ENCODE measurements at regions not wholly inside any gene's neighbourhood (a gene's known extent, or its start where the extent isn't known, plus 50 kb on each side); places are given as distances from the start of the nearest gene placed in this dataset.

GRCh38 chr12:19910681-19911080, 457.7 kb upstream of the PDE3A start:
- intact Hi-C loops (cut with micrococcal nuclease; ENCODE audit: unreplicated experiment) = no loop called here
- Histone ChIP-seq H3K36me3 (ENCODE audit: insufficient read depth, low read length) (no peaks in the 10 kb centered on the region), H3K4me1 (ENCODE audit: insufficient read depth, low read length, poor library complexity, severe bottlenecking) (no peaks in the 10 kb centered on the region), H3K9me3 (ENCODE audit: low read length) (no peaks in the 10 kb centered on the region), H3K27ac (ENCODE audit: low read depth, low read length, poor library complexity, severe bottlenecking) (no peak overlapping the region), H3K79me2 (ENCODE audit: insufficient read depth, low read depth, low read length) (no peaks in the 10 kb centered on the region), H3K4me2 (ENCODE audit: low read length) (no peak overlapping the region), H3K9me2 (ENCODE audit: insufficient read depth, low read length) (no peaks in the 10 kb centered on the region), H4K20me1 (ENCODE audit: insufficient read depth, low read length) (no peaks in the 10 kb centered on the region), H2AFZ (ENCODE audit: low read length) (no peak overlapping the region), H3K4me3 (ENCODE audit: low read depth, low read length, poor library complexity, severe bottlenecking) (no peak overlapping the region)
- DNase-seq (ENCODE audit: low spot score) = no peak
- CTCF ChIA-PET (ENCODE audit: unreplicated experiment) = no interaction called here
- POLR2A ChIA-PET = no interaction called here
- no peak for TF ChIP-seq EZH2phosphoT487 (IDR thresholded peaks at IDR 0.05; ENCODE audit: borderline replicate concordance, low read depth, low read length)
- TF ChIP-seq CTCF (conservative IDR thresholded peaks at IDR 0.05; ENCODE audit: low read length) = no peak
- BruUV-seq (replicated peaks) = no TSS peak

GRCh38 chr12:19912991-19913390, 455.3 kb upstream of the PDE3A start:
- Histone ChIP-seq H3K9me3 (ENCODE audit: low read length) (no peaks in the 10 kb centered on the region), H2AFZ (ENCODE audit: low read length) (no peak overlapping the region), H3K4me2 (ENCODE audit: low read length) (no peak overlapping the region), H3K9me2 (ENCODE audit: insufficient read depth, low read length) (no peaks in the 10 kb centered on the region), H3K36me3 (ENCODE audit: insufficient read depth, low read length) (no peaks in the 10 kb centered on the region), H3K4me3 (ENCODE audit: low read depth, low read length, poor library complexity, severe bottlenecking) (no peak overlapping the region), H4K20me1 (ENCODE audit: insufficient read depth, low read length) (no peaks in the 10 kb centered on the region), H3K4me1 (ENCODE audit: insufficient read depth, low read length, poor library complexity, severe bottlenecking) (no peaks in the 10 kb centered on the region), H3K27ac (ENCODE audit: low read depth, low read length, poor library complexity, severe bottlenecking) (no peak overlapping the region), H3K79me2 (ENCODE audit: insufficient read depth, low read depth, low read length) (no peaks in the 10 kb centered on the region)
- no peak for DNase-seq (ENCODE audit: low spot score)
- no TSS peak for BruUV-seq (replicated peaks)
- intact Hi-C loops (cut with micrococcal nuclease; ENCODE audit: unreplicated experiment) = no loop called here
- TF ChIP-seq CTCF (conservative IDR thresholded peaks at IDR 0.05; ENCODE audit: low read length) (no peak), EZH2phosphoT487 (IDR thresholded peaks at IDR 0.05; ENCODE audit: borderline replicate concordance, low read depth, low read length) (no peak)
- POLR2A ChIA-PET = interaction anchor here (0.5 to 1.0 kb wide), 2 partner anchors 40 to 220 kb away, joined by 3 to 4 read pairs; no protein-coding TSS in a partner anchor
- CTCF ChIA-PET (ENCODE audit: unreplicated experiment) = interaction anchor here (0.6 kb wide), 1 partner anchor 10 kb away, joined by 6 read pairs; no protein-coding TSS in a partner anchor

- no peak for DNase-seq (ENCODE audit: low spot score)
- H3K4me1 ChIP-seq (ENCODE audit: insufficient read depth, low read length, poor library complexity, severe bottlenecking) = no peaks in the 10 kb centered on the region
- H3K79me2 ChIP-seq (ENCODE audit: insufficient read depth, low read depth, low read length) = no peaks in the 10 kb centered on the region
- CTCF ChIA-PET (ENCODE audit: unreplicated experiment) = no interaction called here
- intact Hi-C loops (cut with micrococcal nuclease; ENCODE audit: unreplicated experiment) = loop anchor here (1.0 kb wide), 1 partner anchor 305 kb away; no protein-coding TSS in a partner anchor
- no peak overlapping the region for H3K27ac ChIP-seq (ENCODE audit: low read depth, low read length, poor library complexity, severe bottlenecking)
- no peak overlapping the region; the same call in 1 of the 2 replicates for H2AFZ ChIP-seq (ENCODE audit: low read length)
- no peaks in the 10 kb centered on the region for H4K20me1 ChIP-seq (ENCODE audit: insufficient read depth, low read length)
- H3K9me3 ChIP-seq (ENCODE audit: low read length) = no peaks in the 10 kb centered on the region
- no peak overlapping the region for H3K4me3 ChIP-seq (ENCODE audit: low read depth, low read length, poor library complexity, severe bottlenecking)
- BruUV-seq (replicated peaks) = no TSS peak
- H3K4me2 ChIP-seq (ENCODE audit: low read length) = no peak overlapping the region
- TF ChIP-seq CTCF (conservative IDR thresholded peaks at IDR 0.05; ENCODE audit: low read length) (peak; percentile 64), EZH2phosphoT487 (IDR thresholded peaks at IDR 0.05; ENCODE audit: borderline replicate concordance, low read depth, low read length) (no peak)
- POLR2A ChIA-PET = no interaction called here
- no peaks in the 10 kb centered on the region for H3K9me2 ChIP-seq (ENCODE audit: insufficient read depth, low read length)
- no peaks in the 10 kb centered on the region for H3K36me3 ChIP-seq (ENCODE audit: insufficient read depth, low read length)
Observed at GRCh38 chr12:19915392-19916195, 452.7 kb upstream of the PDE3A start.
